Activated gamma-delta T cell (primary cell): ENCODE measurements at regions not wholly inside any gene's neighbourhood (a gene's known extent, or its start where the extent isn't known, plus 50 kb on each side); places are given as distances from the start of the nearest gene placed in this dataset.

Experiments
- DNase-seq: peaks from one replicate; lab custom pipeline; 2025; lab: John Stamatoyannopoulos, UW

- DNase-seq, result no peak
Observed at GRCh38 chr2:575030-575726, 102.0 kb downstream of the TMEM18 start.

GRCh38 chr2:573805-574392, 103.3 kb downstream of the TMEM18 start:
- DNase-seq, result no peak

- DNase-seq, result no peak
Observed at GRCh38 chr2:573025-573424, 104.2 kb downstream of the TMEM18 start.

GRCh38 chr2:569681-570080, 107.5 kb downstream of the TMEM18 start:
- DNase-seq, result no peak

GRCh38 chr2:568639-569235, 108.5 kb downstream of the TMEM18 start:
- no peak for DNase-seq

GRCh38 chr2:567865-568638, 109.2 kb downstream of the TMEM18 start:
- DNase-seq, result no peak

GRCh38 chr2:567496-567864, 109.7 kb downstream of the TMEM18 start:
- DNase-seq, result no peak

- DNase-seq, result no peak
Observed at GRCh38 chr2:566379-567313, 110.6 kb downstream of the TMEM18 start.

GRCh38 chr2:564471-565181, 112.6 kb downstream of the TMEM18 start:
- DNase-seq, result no peak

GRCh38 chr2:563512-563911, 113.7 kb downstream of the TMEM18 start:
- no peak for DNase-seq

GRCh38 chr2:562391-563364, 114.5 kb downstream of the TMEM18 start:
- no peak for DNase-seq

- DNase-seq, result no peak
Observed at GRCh38 chr2:558879-559278, 118.3 kb downstream of the TMEM18 start.

- DNase-seq, result no peak
Observed at GRCh38 chr2:558302-558642, 118.9 kb downstream of the TMEM18 start.

- DNase-seq, result no peak
Observed at GRCh38 chr2:557635-558301, 119.4 kb downstream of the TMEM18 start.

- no peak for DNase-seq
Observed at GRCh38 chr2:556485-556884, 120.7 kb downstream of the TMEM18 start.

GRCh38 chr2:555164-555922, 121.9 kb downstream of the TMEM18 start:
- DNase-seq, result no peak

- DNase-seq, result no peak
Observed at GRCh38 chr2:554444-554843, 122.8 kb downstream of the TMEM18 start.

GRCh38 chr2:552906-553305, 124.3 kb downstream of the TMEM18 start:
- no peak for DNase-seq

- DNase-seq, result no peak
Observed at GRCh38 chr2:551621-552020, 125.6 kb downstream of the TMEM18 start.
